HG03378 (cell line): ENCODE measurements at regions not wholly inside any gene's neighbourhood (a gene's known extent, or its start where the extent isn't known, plus 50 kb on each side); places are given as distances from the start of the nearest gene placed in this dataset.
"Not testable (repeated sequence)": the region's sequence is repeated elsewhere in the genome, so short reads cannot be mapped to it uniquely, and the experiment has no call there.

Experiments used
- ATAC-seq: cut with Tn5 transposase; IDR thresholded peaks from one replicate; pipeline ENCODE4 v1.9.1; 2021; ENCODE audit warnings: mild to moderate bottlenecking, moderate library complexity; ENCODE audit not compliant: unreplicated experiment

GRCh38 chr10:121316432-121316831 is 281.8 kb downstream of the FGFR2 start:
- ATAC-seq = no peak

GRCh38 chr10:121317374-121317773 is 280.9 kb downstream of the FGFR2 start:
- no peak for ATAC-seq

- no peak for ATAC-seq
Observed at GRCh38 chr10:121322046-121322445, 276.2 kb downstream of the FGFR2 start.

GRCh38 chr10:121322776-121323175 is 275.5 kb downstream of the FGFR2 start:
- ATAC-seq = no peak

- no peak for ATAC-seq
Observed at GRCh38 chr10:121323443-121323842, 274.8 kb downstream of the FGFR2 start.

- no peak for ATAC-seq
Observed at GRCh38 chr10:121324678-121325213, 273.5 kb downstream of the FGFR2 start.

- no peak for ATAC-seq
Observed at GRCh38 chr10:121325490-121326231, 272.6 kb downstream of the FGFR2 start.

- no peak for ATAC-seq
Observed at GRCh38 chr10:121326905-121327304, 271.3 kb downstream of the FGFR2 start.

- no peak for ATAC-seq
Observed at GRCh38 chr10:121327727-121328126, 270.5 kb downstream of the FGFR2 start.

GRCh38 chr10:121329631-121330030 is 268.6 kb downstream of the FGFR2 start:
- not testable (repeated sequence) for ATAC-seq

GRCh38 chr10:121330563-121330962 is 267.7 kb downstream of the FGFR2 start:
- no peak for ATAC-seq

- ATAC-seq = no peak
Observed at GRCh38 chr10:121332353-121332752, 265.9 kb downstream of the FGFR2 start.

- ATAC-seq = no peak
Observed at GRCh38 chr10:121332829-121333765, 265.1 kb downstream of the FGFR2 start.

- no peak for ATAC-seq
Observed at GRCh38 chr10:121335386-121335925, 262.8 kb downstream of the FGFR2 start.

GRCh38 chr10:121337427-121337826 is 260.8 kb downstream of the FGFR2 start:
- ATAC-seq = no peak

- no peak for ATAC-seq
Observed at GRCh38 chr10:121338206-121338980, 259.9 kb downstream of the FGFR2 start.

- no peak for ATAC-seq
Observed at GRCh38 chr10:121339114-121339513, 259.1 kb downstream of the FGFR2 start.

- ATAC-seq = no peak
Observed at GRCh38 chr10:121340271-121340831, 257.9 kb downstream of the FGFR2 start.

GRCh38 chr10:121351540-121351939 is 246.7 kb downstream of the FGFR2 start:
- no peak for ATAC-seq

GRCh38 chr10:121352231-121352855 is 245.9 kb downstream of the FGFR2 start:
- no peak for ATAC-seq
